HFF-Myc (cell line): ENCODE measurements at regions not wholly inside any gene's neighbourhood (a gene's known extent, or its start where the extent isn't known, plus 50 kb on each side); places are given as distances from the start of the nearest gene placed in this dataset.
A peak's percentile ranks its signal among the peaks of the same experiment; 100 is the strongest.

Source experiments
- DNase-seq: peaks from one replicate; pipeline ENCODE4 v3.0.0-alpha.2; 2011; ENCODE audit warnings: low read depth; ENCODE audit errors: extremely low read depth
- H3K4me3 ChIP-seq: replicated peaks from 2 replicates; pipeline ENCODE4 v1.5.1; 2011; ENCODE audit warnings: low read depth, mild to moderate bottlenecking, control low read depth, low read length
- CTCF ChIP-seq: IDR thresholded peaks from 2 replicates; pipeline ENCODE4 v1.5.1; 2012; ENCODE audit warnings: mild to moderate bottlenecking, low read depth, low read length, control low read depth; ENCODE audit errors: missing control alignments

- DNase-seq = peak; percentile 87
- TF ChIP-seq CTCF = no peak
- H3K4me3 ChIP-seq = no peak overlapping the region
These were observed 258.0 kb upstream of the DDHD1 start for GRCh38 chr14:53411125-53411524.

- TF ChIP-seq CTCF = no peak
- DNase-seq = no peak
These were observed 256.8 kb upstream of the DDHD1 start for GRCh38 chr14:53409969-53410368.

GRCh38 chr14:53409289-53409688 is 256.2 kb upstream of the DDHD1 start:
- no peak overlapping the region for H3K4me3 ChIP-seq
- no peak for DNase-seq
- no peak for TF ChIP-seq CTCF

More at GRCh38 chr14:53409969-53410368, 256.8 kb upstream of the DDHD1 start:
- H3K4me3 ChIP-seq = no peak overlapping the region

GRCh38 chr14:53408175-53408879 is 255.2 kb upstream of the DDHD1 start:
- H3K4me3 ChIP-seq = no peak overlapping the region
- no peak for DNase-seq
- TF ChIP-seq CTCF = no peak

GRCh38 chr14:53406519-53406918 is 253.4 kb upstream of the DDHD1 start:
- no peak for TF ChIP-seq CTCF
- H3K4me3 ChIP-seq = no peak overlapping the region
- no peak for DNase-seq

- no peak overlapping the region for H3K4me3 ChIP-seq
- DNase-seq = no peak
- TF ChIP-seq CTCF = no peak
These were observed 248.5 kb upstream of the DDHD1 start for GRCh38 chr14:53401646-53402045.

- no peak overlapping the region for H3K4me3 ChIP-seq
- DNase-seq = no peak
- no peak for TF ChIP-seq CTCF
These were observed 245.9 kb upstream of the DDHD1 start for GRCh38 chr14:53399057-53399456.
